HG02938 (cell line): ENCODE measurements at regions not wholly inside any gene's neighbourhood (a gene's known extent, or its start where the extent isn't known, plus 50 kb on each side); places are given as distances from the start of the nearest gene placed in this dataset.
"Not testable (repeated sequence)": the region's sequence is repeated elsewhere in the genome, so short reads cannot be mapped to it uniquely, and the experiment has no call there.

Experiments used
- ATAC-seq: cut with Tn5 transposase; IDR thresholded peaks from one replicate; pipeline ENCODE4 v1.9.1; 2021; ENCODE audit warnings: mild to moderate bottlenecking, moderate library complexity; ENCODE audit not compliant: unreplicated experiment

- ATAC-seq = no peak
Observed at GRCh38 chr6:99143108-99143861, 195.5 kb upstream of the FBXL4 start.

GRCh38 chr6:99141906-99142305, 194.2 kb upstream of the FBXL4 start:
- ATAC-seq = not testable (repeated sequence)

- no peak for ATAC-seq
Observed at GRCh38 chr6:99138445-99138844, 190.7 kb upstream of the FBXL4 start.

GRCh38 chr6:99137314-99137713, 189.6 kb upstream of the FBXL4 start:
- ATAC-seq = no peak

- ATAC-seq = no peak
Observed at GRCh38 chr6:99136488-99136887, 188.7 kb upstream of the FBXL4 start.

- no peak for ATAC-seq
Observed at GRCh38 chr6:99132026-99132635, 184.4 kb upstream of the FBXL4 start.

- no peak for ATAC-seq
Observed at GRCh38 chr6:99130897-99131873, 183.4 kb upstream of the FBXL4 start.

- no peak for ATAC-seq
Observed at GRCh38 chr6:99129835-99130234, 182.1 kb upstream of the FBXL4 start.

- ATAC-seq = no peak
Observed at GRCh38 chr6:99121748-99122147, 174.0 kb upstream of the FBXL4 start.

- no peak for ATAC-seq
Observed at GRCh38 chr6:99120641-99121040, 172.9 kb upstream of the FBXL4 start.

GRCh38 chr6:99119109-99120031, 171.6 kb upstream of the FBXL4 start:
- ATAC-seq = peak; percentile 53

- ATAC-seq = no peak
Observed at GRCh38 chr6:99114769-99115406, 167.1 kb upstream of the FBXL4 start.

- ATAC-seq = no peak
Observed at GRCh38 chr6:99111590-99111989, 163.8 kb upstream of the FBXL4 start.

GRCh38 chr6:99110029-99110428, 162.3 kb upstream of the FBXL4 start:
- no peak for ATAC-seq

- no peak for ATAC-seq
Observed at GRCh38 chr6:99104218-99104617, 156.5 kb upstream of the FBXL4 start.

- no peak for ATAC-seq
Observed at GRCh38 chr6:99099243-99099642, 151.5 kb upstream of the FBXL4 start.

- no peak for ATAC-seq
Observed at GRCh38 chr6:99096170-99096569, 148.4 kb upstream of the FBXL4 start.

- ATAC-seq = no peak
Observed at GRCh38 chr6:99093456-99094190, 145.9 kb upstream of the FBXL4 start.

- peak; percentile 37 for ATAC-seq
Observed at GRCh38 chr6:99092461-99092860, 144.7 kb upstream of the FBXL4 start.
